GM21825 (cell line): ENCODE measurements at regions not wholly inside any gene's neighbourhood (a gene's known extent, or its start where the extent isn't known, plus 50 kb on each side); places are given as distances from the start of the nearest gene placed in this dataset.
"Not testable (repeated sequence)": the region's sequence is repeated elsewhere in the genome, so short reads cannot be mapped to it uniquely, and the experiment has no call there.

Experiments used
- ATAC-seq: cut with Tn5 transposase; IDR thresholded peaks from one replicate; pipeline ENCODE4 v1.9.1; 2021; ENCODE audit warnings: mild to moderate bottlenecking, moderate library complexity; ENCODE audit not compliant: unreplicated experiment

- no peak for ATAC-seq
Measured at GRCh38 chr17:55903028-55903690, 152.3 kb downstream of the PCTP start.

GRCh38 chr17:55909776-55910175, 158.9 kb downstream of the PCTP start:
- ATAC-seq = no peak

GRCh38 chr17:55911186-55911585, 160.3 kb downstream of the PCTP start:
- ATAC-seq = no peak

- ATAC-seq = no peak
Measured at GRCh38 chr17:55925440-55925839, 174.6 kb downstream of the PCTP start.

GRCh38 chr17:55926276-55926990, 175.6 kb downstream of the PCTP start:
- no peak for ATAC-seq

- ATAC-seq = no peak
Measured at GRCh38 chr17:55930291-55930809, 179.5 kb downstream of the PCTP start.

GRCh38 chr17:55931446-55931845, 180.6 kb downstream of the PCTP start:
- ATAC-seq = no peak

- no peak for ATAC-seq
Measured at GRCh38 chr17:55932973-55933372, 182.1 kb downstream of the PCTP start.

- not testable (repeated sequence) for ATAC-seq
Measured at GRCh38 chr17:55939181-55939810, 188.4 kb downstream of the PCTP start.

- ATAC-seq = no peak
Measured at GRCh38 chr17:55959756-55960155, 193.5 kb upstream of the ANKFN1 start.

- no peak for ATAC-seq
Measured at GRCh38 chr17:55961386-55961785, 191.9 kb upstream of the ANKFN1 start.

GRCh38 chr17:55962951-55963401, 190.3 kb upstream of the ANKFN1 start:
- no peak for ATAC-seq

- ATAC-seq = no peak
Measured at GRCh38 chr17:55964191-55964590, 189.1 kb upstream of the ANKFN1 start.

GRCh38 chr17:55965051-55965450, 188.2 kb upstream of the ANKFN1 start:
- ATAC-seq = no peak

GRCh38 chr17:55969562-55970324, 183.5 kb upstream of the ANKFN1 start:
- ATAC-seq = no peak

GRCh38 chr17:55978578-55978977, 174.7 kb upstream of the ANKFN1 start:
- no peak for ATAC-seq

- ATAC-seq = no peak
Measured at GRCh38 chr17:55983096-55983495, 170.2 kb upstream of the ANKFN1 start.

GRCh38 chr17:55986817-55987216, 166.5 kb upstream of the ANKFN1 start:
- no peak for ATAC-seq

- no peak for ATAC-seq
Measured at GRCh38 chr17:55988861-55989260, 164.4 kb upstream of the ANKFN1 start.

- no peak for ATAC-seq
Measured at GRCh38 chr17:55990332-55991006, 162.8 kb upstream of the ANKFN1 start.
